Stimulated activated CD4-positive, alpha-beta T cell treated with anti-CD3 and anti-CD28 coated beads, Interleukin-12 subunit alpha, Interleukin-12 subunit beta, amount 100 ng/mL, for 24 hours (primary cell): ENCODE measurements at regions not wholly inside any gene's neighbourhood (a gene's known extent, or its start where the extent isn't known, plus 50 kb on each side); places are given as distances from the start of the nearest gene placed in this dataset.
"Not testable (repeated sequence)": the region's sequence is repeated elsewhere in the genome, so short reads cannot be mapped to it uniquely, and the experiment has no call there.

Experiments
- DNase-seq, 2 experiments: peaks; one replicate each; pipeline ENCODE4 v3.0.0-alpha.2; 2020; ENCODE audit warnings: low read depth in 2 of 2

DNA sequence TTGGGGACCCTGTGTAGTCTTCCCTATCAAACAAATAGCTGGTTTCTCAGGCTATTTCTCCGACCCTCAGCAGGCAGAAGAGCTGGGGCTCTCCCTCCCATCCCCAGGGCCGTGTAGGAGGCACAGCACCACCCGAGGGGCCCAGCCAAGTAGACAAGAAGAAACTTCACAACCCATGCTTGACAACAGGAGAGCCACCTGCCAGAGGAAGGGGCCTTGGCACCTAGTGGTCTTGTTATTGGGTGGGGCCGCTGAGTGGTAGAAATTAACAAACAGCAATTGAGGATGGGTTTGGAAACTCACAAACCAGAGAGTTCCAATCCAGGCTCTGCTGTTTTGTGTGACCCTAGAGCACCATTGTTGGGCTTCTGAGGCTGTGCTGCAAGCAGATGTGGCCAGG lies 108.5 kb upstream of the CHD6 start:
- no peak for DNase-seq

DNA sequence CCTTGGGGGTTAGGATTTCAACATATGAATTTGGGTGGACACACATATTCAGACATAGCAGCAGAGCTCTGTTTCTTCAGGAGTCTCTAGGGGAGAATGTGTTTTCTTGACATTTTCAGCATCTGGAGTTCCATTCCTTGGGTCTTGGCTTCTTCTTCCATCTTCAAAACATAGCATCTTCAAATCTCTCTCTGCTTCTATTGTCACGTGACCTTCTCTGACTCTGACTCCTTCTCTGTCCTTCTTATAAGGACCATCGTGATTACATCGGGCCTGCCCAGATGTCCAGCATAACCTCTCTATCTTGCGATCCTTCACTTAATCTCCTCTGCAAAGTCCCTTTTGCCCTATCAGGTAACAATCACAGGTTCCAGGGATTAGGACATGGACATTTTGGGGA lies 101.0 kb upstream of the CHD6 start:
- no peak for DNase-seq

DNA sequence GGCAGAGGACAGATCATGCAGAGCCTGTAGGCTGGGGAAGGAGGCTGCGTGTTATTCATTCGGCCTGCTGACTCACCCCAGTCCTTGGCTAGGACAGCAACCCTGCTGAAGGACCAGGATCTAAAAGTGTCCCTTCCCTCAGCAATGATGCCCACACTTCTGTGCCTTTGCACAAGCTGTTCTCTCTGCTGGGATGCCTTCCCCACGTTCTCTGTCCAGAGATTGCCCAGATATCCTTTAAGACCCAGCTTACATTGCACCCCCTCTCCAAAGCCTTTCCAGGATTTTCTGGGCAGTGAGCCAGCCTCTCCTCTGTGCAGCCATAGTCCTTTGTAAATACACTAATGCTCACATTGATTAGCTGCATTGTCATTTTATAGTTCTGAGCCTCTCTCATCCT lies 99.3 kb upstream of the CHD6 start:
- DNase-seq: no peak

DNA sequence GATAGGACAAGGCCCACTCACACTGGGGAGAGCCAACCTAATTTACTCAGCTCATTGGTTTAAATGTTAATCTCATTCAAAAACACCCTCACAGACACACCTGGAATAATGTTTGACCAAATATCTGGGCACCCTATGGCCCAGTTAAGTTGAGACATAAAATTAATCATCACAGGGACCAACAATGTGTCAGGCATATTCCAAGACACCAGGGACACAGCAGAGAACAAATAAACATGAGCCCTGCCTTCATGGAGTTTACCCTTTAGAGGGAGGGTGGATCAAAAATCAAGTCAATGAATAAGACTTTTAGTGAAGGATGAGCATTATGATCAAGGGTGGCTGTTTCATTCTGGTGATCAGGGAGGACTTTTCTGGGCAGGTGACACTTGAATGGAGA lies 98.7 kb upstream of the CHD6 start:
- DNase-seq: no peak

DNA sequence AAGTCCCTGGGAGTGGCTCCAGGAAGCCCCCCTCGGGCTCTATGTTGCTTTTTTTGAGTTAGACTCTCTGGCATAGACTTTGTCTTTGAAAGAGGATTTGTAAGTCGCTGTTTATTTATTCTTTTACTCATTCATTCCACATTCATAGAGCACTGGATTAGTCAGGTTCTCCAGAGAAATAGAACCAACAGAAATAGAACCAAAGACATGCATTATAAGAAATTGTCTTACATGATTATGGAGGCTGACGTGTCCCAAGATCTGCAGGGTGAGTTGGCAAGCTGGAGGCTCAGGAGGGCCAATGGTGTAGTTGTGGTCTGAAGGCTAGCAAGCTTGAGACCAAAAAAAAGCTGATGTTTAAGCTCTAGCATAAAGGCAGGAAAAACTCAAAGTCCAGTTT lies 98.3 kb upstream of the CHD6 start:
- DNase-seq: no peak

DNA sequence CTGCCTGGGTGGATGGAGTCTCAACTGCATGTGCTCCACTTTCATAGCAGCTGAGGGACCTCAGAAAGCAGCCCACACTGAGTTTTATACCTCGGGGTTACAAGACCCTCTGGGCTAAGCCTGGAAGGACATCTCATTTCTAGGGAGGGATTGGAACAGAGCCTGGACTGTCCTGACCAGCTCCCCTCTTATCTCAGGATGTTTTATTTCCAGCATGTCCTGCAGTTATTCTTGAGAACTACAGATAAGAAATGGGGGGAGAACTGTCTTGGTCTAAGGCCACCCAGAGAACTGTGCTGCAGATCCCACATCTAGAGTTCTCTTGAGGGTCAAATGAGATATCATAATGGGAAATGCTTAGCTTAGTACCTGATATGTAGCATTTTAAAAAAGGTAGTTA lies 97.3 kb upstream of the CHD6 start:
- no peak for DNase-seq

DNA sequence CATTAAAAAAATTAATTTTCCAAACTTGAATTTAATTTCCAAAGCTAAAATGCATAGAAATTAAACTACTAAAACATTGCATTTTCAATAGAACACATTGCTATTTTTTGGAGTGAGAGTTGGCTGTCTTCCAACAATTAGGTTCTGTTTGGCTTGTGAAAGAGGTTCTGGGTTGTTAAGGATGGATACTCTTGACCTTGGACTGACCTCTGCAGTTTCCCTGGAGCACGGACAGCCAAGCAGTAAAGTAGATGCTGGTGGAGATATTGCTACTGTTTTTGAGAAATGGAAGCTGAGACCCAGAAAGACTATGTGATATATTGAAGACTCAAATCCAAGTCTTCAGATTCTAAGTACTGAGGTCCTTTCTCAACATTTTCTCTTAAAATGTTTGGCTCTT lies 95.9 kb upstream of the CHD6 start:
- DNase-seq: no peak

DNA sequence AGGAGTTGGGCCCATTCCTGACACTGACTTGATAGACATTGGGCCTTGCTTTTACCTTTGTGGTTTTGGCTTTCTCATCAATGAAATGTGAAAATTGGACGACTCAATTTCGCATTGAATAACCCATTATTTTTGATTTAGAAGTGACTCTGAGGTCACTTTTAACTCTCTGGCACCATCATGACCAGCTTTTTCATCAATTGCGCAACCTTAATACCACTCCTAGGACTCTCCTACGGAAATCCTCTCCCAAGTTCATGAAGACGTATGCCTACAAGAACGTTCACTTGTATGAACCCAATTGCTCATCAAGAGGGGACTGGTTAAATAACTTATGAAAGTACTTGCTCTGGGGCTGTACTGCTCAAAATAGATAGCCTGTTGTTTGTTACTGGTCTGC lies 86.7 kb upstream of the CHD6 start:
- DNase-seq: no peak

DNA sequence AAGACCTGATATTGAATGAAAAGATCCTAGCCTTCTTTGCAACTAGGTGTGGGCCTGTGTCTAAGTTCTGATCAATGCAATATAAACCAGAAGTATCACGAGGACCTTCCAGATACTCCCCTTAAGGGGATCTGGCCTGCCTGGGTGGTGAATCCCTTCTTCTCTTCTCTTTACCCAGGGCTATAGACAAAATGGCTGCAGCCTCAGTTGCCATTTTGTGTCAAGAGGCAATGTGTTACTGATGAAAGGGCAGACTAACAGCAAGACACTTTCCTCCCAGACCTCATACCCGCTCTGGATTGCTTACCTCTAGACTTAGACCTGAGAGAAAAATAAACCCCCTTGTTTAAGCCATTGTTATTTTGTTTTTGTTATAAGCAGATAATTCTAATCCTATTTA lies 84.5 kb upstream of the CHD6 start:
- DNase-seq: no peak

DNA sequence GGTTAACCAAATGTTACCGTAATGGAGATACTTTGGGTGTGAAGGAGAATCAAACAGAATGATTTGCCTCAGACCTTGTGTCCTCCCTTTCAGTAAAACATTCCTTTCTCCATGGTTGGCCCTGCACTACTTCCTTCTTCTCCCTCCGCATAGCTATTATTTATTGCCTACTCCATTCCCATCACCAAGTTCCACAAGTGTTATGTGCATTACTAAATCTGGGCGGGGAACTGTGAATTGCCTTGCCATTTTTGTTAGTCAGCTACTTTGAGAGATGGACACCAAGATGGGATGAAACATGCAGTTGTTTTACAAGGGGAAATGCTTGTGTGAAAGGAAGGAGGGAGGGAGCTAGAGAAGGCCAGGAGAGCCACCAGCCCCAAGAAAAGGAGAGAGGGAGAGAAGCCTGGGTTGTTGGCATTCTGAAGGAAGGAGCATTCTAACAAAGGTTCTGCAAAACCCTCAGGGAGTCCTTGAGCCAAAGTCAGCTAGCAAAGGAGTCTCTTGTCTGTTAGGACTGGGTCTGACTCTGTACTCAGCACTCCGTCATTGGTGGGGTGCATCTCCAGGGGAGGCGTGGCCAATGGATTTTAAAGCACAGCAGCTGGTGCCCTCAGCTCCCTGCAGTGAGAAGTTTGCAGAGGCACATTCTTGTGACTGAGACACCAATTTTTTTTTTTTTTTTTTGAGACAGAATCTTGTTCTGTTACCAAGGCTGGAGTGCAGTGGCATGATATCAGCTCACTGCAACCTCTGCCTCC lies 83.6 kb upstream of the CHD6 start:
- DNase-seq: no peak

DNA sequence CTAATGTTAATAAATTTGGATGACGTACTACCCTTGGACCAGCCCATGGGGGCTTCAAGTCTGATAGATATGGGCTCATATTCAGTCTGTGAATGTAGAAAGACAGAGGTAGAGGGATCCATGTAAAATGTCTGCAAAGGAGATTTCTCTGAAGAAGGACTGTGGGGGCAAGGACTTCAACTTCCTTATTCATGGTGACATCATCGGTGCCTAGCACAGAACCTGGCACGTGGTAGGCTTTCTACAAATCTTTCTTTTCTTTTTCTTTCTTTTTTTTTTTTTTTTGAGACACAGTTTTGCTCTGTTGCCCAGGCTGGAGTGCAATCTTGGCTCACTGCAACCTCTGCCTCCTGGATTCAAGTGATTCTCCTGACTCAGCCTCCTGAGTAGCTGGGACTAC lies 81.5 kb upstream of the CHD6 start:
- not testable (repeated sequence) for DNase-seq

DNA sequence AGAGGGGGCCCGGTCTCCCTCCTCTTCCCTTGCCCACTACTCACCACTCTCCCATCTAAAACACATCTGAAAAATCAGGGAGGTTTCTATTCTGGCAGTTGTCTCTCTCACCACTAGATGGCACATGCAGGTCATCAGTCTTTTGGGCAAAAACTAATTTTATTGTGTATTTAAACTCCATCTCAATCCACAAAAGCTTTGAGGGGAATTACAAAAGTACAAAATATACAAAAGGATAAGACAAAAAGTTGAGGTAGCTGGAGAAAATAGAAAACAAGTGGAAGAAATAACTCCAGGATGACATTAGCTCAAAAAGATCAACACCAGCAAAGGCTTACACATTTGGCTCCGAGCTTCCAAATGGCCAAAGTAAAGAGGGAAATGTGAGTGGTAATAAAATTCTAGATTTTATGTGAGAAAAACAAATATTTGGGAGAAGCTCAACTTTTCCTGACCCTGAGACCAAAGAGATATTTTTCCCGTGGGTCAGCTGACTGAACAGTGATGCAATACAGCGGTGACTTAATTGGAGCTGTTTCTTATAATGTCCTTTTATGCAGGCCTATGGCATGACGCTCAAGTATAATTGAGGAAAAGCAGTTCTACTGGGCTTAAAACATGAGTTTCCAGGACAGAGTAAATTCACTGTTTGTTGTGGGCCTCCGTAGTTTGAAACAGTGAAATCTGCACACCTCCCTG lies 79.8 kb upstream of the CHD6 start:
- DNase-seq: no peak

DNA sequence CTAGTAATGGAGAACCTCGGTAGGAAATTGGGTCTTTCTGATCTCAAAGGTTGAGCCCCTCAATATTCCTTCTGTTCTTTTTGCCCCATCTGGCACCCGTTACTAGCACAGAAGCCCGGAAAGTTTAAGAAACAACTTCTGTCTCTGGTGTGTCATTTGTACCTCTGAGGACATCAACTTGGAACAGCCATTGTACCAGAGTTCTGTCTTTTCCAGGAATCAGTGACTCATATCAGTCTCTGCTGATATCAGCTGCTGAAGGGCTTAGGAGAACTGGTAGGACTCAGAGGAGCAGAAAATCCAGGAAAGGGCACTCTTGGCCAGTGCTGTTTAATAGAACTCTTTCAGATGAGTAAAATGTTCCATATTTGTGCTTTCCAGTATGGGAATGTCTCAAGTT lies 78.3 kb upstream of the CHD6 start:
- no peak for DNase-seq

DNA sequence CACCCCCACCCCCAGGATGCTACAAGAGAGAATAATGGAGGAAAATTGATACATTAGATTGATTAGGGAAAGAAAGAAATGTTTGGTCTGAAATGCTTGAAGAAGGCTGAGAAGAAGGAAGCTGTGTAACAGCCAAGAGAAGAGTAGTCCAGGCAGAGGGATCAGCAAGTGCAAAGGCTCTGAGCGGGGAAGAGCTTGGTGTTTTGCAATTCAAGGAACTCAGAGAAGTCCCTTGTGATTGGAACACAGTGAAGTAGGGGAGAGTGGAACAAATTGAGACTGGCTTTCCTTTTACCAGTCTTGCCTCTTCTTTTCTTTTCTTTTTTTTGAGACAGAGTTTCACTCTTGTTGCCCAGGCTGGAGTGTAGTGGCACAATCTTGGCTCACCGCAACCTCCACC lies 76.6 kb upstream of the CHD6 start:
- DNase-seq: no peak

DNA sequence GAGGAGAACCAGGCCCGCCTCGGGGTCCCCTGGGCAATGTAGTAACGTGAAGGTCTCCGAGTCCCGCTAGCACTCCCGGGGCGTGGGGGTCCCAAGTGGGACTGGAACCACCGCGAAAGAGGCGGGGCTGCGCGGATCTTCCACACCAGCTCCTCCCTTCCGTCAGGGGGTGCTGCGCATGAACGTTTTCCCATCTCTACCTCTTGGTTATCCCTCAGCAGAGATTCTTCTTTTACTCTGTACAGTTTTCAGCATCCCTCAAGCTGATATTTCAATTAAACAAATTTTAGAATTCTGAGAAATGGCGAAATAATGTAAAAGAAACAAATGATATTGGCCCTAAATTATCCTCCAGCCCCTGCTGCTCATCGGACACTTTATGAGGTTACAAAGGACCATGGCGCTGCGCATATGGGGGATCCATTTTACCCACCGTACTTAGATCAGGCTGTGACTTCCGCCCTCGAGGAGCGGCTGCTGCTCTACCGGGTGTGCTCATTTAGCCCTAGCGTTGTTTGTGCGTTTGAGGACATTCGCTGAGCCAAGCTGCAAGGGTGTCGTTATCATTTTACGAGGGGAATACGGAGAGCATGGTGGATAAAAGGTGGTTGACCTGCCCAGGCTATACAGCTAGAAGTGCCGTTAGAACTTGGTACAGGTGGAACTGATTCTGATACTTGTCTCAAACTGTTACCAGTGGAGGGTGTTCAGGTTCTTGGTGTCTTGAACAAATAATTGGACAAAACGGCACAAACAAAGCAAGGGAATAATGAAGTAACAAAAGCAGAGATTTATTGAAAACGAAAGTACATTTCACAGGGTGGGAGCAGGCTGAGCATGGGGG lies 75.2 kb upstream of the CHD6 start:
- peak; percentile 62 to 74 for DNase-seq

DNA sequence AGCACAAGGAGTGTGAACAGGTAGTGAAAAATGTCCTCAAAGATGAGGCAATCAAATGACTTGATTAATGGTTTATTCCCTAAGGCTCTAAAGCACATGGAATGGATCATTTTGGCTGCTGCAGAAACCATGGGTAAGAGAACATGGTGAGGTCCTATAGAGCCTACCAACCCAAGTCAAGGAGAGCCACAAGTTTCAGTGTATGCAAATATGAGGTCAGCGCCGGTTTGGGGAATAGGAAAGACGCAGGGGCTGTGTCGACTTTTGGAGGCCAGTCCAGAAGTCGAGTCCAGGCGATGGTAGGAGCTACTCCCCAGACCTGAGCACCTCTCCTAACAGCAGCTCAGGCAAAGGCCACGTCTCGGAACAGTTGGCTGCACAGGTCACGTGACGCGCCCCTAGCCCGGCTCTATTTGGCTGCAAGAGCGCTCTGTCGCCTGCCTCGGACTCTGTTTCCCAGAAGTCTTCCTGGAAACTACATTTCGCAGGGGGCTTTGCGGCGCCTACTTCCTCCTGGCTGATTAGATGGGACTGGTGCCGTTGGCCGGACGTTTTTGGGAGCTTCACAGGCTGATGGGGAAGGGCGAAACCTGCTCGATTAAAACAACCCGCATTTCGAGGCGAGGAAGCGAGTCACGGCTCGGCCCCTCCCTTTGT lies 74.4 kb upstream of the CHD6 start:
- DNase-seq: peak; percentile 60 to 64

DNA sequence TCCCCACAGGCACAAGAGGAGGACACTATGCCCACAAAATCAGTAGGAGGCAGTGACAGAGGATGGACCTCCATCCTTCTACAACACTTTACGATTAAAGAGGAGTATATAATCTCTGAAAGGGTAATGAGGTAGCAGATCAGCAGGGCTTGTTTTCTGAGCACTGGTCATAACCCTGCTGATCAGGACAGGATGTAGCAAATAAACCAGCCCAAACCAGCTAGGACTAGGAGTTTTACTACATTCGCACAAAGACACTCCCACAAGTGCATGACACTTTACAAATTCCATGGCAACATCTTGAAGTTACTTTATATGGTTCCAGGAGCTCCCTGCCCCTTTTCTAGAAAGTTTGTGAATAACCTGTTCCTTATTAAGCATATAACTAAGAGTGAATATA lies 73.3 kb upstream of the CHD6 start:
- DNase-seq: no peak

DNA sequence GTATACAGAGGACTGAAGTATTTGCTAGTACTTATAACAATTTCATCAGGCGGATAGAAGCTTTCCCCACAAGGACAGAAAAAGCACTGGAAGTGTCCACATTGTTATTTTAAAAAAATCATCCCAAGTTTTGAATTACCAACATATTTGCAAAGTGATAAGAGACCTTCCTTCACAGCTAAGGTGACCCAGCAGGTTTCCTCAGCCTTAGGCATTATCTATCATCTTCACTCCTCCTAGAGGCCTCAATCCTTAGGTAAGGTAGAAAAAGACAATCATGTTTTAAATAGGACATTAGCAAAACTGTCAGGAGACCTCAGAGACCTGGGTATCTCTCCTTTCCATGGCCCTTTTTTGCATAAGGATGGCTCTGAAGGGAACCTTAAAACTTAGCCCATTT lies 72.5 kb upstream of the CHD6 start:
- DNase-seq: no peak

DNA sequence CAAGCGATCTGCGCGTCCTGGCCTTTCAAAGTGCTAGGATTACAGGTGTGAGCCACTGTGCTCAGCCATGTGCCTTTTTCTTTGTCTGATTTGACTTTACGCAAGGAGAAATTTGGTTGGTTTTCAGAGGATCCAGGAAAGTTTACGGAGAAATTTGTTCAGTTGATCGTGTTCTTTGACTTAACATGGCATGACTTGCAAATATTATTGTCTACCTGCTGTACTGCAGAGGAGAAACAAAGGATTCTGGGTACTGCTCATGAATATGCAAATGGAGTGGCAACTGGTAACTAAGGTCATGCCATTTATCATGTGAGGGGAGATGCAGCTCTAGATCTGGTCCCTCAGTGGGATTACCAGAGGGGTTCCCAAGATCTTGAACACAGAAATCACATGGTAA lies 68.8 kb upstream of the CHD6 start:
- DNase-seq: no peak

DNA sequence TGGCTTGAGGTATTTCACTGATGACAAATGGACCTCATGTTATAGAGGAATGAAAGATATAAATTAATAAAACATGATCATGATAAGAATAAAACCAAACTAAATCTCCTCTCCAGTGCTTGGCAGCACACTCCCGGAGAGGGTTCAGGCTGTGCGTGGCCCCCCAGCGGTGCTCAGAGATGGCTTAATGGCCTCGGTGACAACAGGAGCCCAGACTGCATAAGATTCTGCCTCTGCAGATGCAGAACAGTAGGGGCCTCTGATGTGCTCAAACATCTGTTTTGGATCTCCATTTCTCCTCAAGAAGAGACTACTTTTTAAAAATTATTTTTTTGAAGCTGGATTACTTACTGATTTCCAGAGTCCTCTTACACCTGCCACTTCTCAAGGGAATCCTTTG lies 67.0 kb upstream of the CHD6 start:
- DNase-seq: not testable (repeated sequence)

DNA sequence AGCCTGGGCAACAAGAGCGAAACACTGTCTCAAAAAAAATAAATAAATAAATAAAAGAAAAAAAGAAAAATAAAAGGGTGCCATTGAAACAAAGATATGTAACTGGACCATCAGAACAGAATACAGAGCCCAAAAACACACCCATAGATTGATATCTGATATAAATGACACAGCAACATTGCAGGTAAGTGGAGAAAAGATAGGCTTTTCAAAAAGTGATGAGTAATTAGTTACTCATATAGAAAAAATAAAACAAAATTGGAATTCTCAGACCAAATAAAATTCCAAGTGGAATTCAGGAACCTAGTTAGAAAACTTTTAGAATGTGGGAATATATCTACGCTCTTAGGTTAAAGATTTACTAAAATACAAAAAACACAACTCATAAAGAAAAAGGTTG lies 60.6 kb upstream of the CHD6 start:
- no peak for DNase-seq

DNA sequence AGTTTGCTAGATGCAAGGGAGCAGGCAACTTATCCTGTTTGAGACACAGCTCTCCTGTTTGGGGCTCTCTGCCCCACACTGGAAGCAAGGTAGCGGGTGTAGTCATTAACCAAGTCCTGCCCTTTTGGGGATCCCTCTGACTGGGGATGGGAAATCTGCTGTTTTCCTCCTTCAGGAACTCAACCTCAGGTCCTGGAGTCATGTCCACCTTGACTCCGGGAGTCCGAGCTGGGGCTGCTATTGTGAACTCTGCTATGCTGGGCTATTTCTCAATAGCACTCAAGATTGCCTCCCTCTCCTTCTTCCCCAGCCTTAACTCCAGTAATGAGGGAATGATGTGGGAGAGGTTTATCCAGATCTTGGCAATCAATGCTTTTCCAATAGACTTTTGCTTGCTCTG lies 54.1 kb upstream of the CHD6 start:
- no peak for DNase-seq
